HG02943 (cell line): ENCODE measurements at regions not wholly inside any gene's neighbourhood (a gene's known extent, or its start where the extent isn't known, plus 50 kb on each side); places are given as distances from the start of the nearest gene placed in this dataset.
"Not testable (repeated sequence)": the region's sequence is repeated elsewhere in the genome, so short reads cannot be mapped to it uniquely, and the experiment has no call there.

Source experiments
- ATAC-seq: cut with Tn5 transposase; IDR thresholded peaks from one replicate; pipeline ENCODE4 v1.9.1; 2021; ENCODE audit warnings: mild to moderate bottlenecking, low read depth, moderate library complexity; ENCODE audit not compliant: unreplicated experiment

- no peak for ATAC-seq
Measured at GRCh38 chr18:38750751-38751150, 1185.2 kb upstream of the CELF4 start.

- no peak for ATAC-seq
Measured at GRCh38 chr18:38747153-38747552, 1181.6 kb upstream of the CELF4 start.

- not testable (repeated sequence) for ATAC-seq
Measured at GRCh38 chr18:38720181-38720580, 1154.6 kb upstream of the CELF4 start.

GRCh38 chr18:38718365-38718901 lies 1152.8 kb upstream of the CELF4 start:
- no peak for ATAC-seq

- ATAC-seq = no peak
Measured at GRCh38 chr18:38709122-38709521, 1143.5 kb upstream of the CELF4 start.

- ATAC-seq = no peak
Measured at GRCh38 chr18:38706373-38706772, 1140.8 kb upstream of the CELF4 start.

GRCh38 chr18:38698088-38698487 lies 1132.5 kb upstream of the CELF4 start:
- no peak for ATAC-seq

GRCh38 chr18:38695559-38696280 lies 1130.1 kb upstream of the CELF4 start:
- ATAC-seq = no peak

- no peak for ATAC-seq
Measured at GRCh38 chr18:38693104-38693503, 1127.5 kb upstream of the CELF4 start.

- no peak for ATAC-seq
Measured at GRCh38 chr18:38690626-38691025, 1125.0 kb upstream of the CELF4 start.

GRCh38 chr18:38688416-38688815 lies 1122.8 kb upstream of the CELF4 start:
- no peak for ATAC-seq

GRCh38 chr18:38670486-38670885 lies 1104.9 kb upstream of the CELF4 start:
- no peak for ATAC-seq

GRCh38 chr18:38664929-38665328 lies 1099.3 kb upstream of the CELF4 start:
- no peak for ATAC-seq

GRCh38 chr18:38663682-38664081 lies 1098.1 kb upstream of the CELF4 start:
- ATAC-seq = no peak

- no peak for ATAC-seq
Measured at GRCh38 chr18:38663270-38663669, 1097.7 kb upstream of the CELF4 start.

- no peak for ATAC-seq
Measured at GRCh38 chr18:38654946-38655345, 1089.3 kb upstream of the CELF4 start.

GRCh38 chr18:38651736-38652135 lies 1086.1 kb upstream of the CELF4 start:
- ATAC-seq = no peak

GRCh38 chr18:38648179-38648578 lies 1082.6 kb upstream of the CELF4 start:
- no peak for ATAC-seq

GRCh38 chr18:38646296-38646695 lies 1080.7 kb upstream of the CELF4 start:
- no peak for ATAC-seq

GRCh38 chr18:38644875-38645641 lies 1079.5 kb upstream of the CELF4 start:
- ATAC-seq = no peak

GRCh38 chr18:38642711-38643110 lies 1077.1 kb upstream of the CELF4 start:
- ATAC-seq = no peak

GRCh38 chr18:38639700-38640099 lies 1074.1 kb upstream of the CELF4 start:
- not testable (repeated sequence) for ATAC-seq
